SU-DHL-6 (cell line): ENCODE measurements at regions not wholly inside any gene's neighbourhood (a gene's known extent, or its start where the extent isn't known, plus 50 kb on each side); places are given as distances from the start of the nearest gene placed in this dataset.

Experiments used
- H2AFZ ChIP-seq: fragments of 200-600 bp; sonication (generic); 2 replicates; pipeline ENCODE4 v1.6.1; 2014; ENCODE audit warnings: low read depth, mild to moderate bottlenecking, moderate library complexity, mixed read lengths, antibody characterized with exemption, low read length; ENCODE audit not compliant: severe bottlenecking
- H3F3A ChIP-seq: fragments of 200-600 bp; shearing (Covaris generic); 2 replicates; pipeline ENCODE4 v1.6.0; 2016; ENCODE audit warnings: antibody characterized with exemption, mild to moderate bottlenecking; ENCODE audit not compliant: insufficient read depth
- H3K27ac ChIP-seq: fragments of 200-600 bp; sonication (generic); 2 replicates; pipeline ENCODE4 v1.5.1; 2016; ENCODE audit warnings: low read depth, mild to moderate bottlenecking, low read length, moderate library complexity, mixed read lengths
- H3K27me3 ChIP-seq: fragments of 200-600 bp; sonication (generic), shearing (Covaris generic); 2 replicates; pipeline ENCODE4 v1.6.0; 2014; ENCODE audit warnings: mild to moderate bottlenecking, low read length
- H3K36me3 ChIP-seq: fragments of 200-600 bp; sonication (generic); 2 replicates; pipeline ENCODE4 v1.6.1; 2014; ENCODE audit warnings: mild to moderate bottlenecking, low read length, mixed read lengths
- H3K4me2 ChIP-seq: fragments of 300-600, 200-600 bp; shearing (Covaris generic), sonication (generic); 2 replicates; pipeline ENCODE4 v1.6.0; 2014; ENCODE audit warnings: low read length, low read depth, mild to moderate bottlenecking; ENCODE audit not compliant: poor library complexity, severe bottlenecking
- H3K4me3 ChIP-seq: fragments of 200-600 bp; sonication (generic); 2 replicates; pipeline ENCODE4 v1.5.1; 2014; ENCODE audit warnings: antibody characterized with exemption, low read length, mild to moderate bottlenecking, mixed read lengths; ENCODE audit not compliant: insufficient read depth, poor library complexity, severe bottlenecking
- H3K79me2 ChIP-seq: fragments of 200-600 bp; sonication (generic); 2 replicates; pipeline ENCODE4 v1.6.1; 2014; ENCODE audit warnings: mild to moderate bottlenecking, low read length, moderate library complexity; ENCODE audit not compliant: insufficient read depth
- H3K9ac ChIP-seq: fragments of 200-600 bp; sonication (generic); 2 replicates; pipeline ENCODE4 v1.7.0; 2014; ENCODE audit warnings: mild to moderate bottlenecking, low read length
- H3K9me2 ChIP-seq: fragments of 200-600 bp; sonication (generic); replicated peaks from 2 replicates; pipeline ENCODE4 v1.6.1; 2014; ENCODE audit warnings: low read length; ENCODE audit not compliant: insufficient read depth
- H3K9me3 ChIP-seq: fragments of 200-600 bp; sonication (generic); 2 replicates; pipeline ENCODE4 v1.6.1; 2014; ENCODE audit warnings: low read length, mixed read lengths; ENCODE audit not compliant: insufficient read depth
- H4K20me1 ChIP-seq: fragments of 200-600 bp; sonication (generic); 2 replicates; pipeline ENCODE4 v1.6.1; 2014; ENCODE audit warnings: low read depth, mild to moderate bottlenecking, antibody characterized with exemption, low read length, moderate library complexity, mixed read lengths
- EZH2phosphoT487 ChIP-seq: fragments of 200-600 bp; sonication (generic), shearing (Covaris generic); conservative IDR thresholded peaks from 2 replicates; pipeline ENCODE4 v1.6.1; 2018; ENCODE audit warnings: mild to moderate bottlenecking, antibody characterized with exemption, low read length, moderate library complexity, mixed read lengths
- TF ChIP-seq, protein P1 (sequence below): fragments of 200-600 bp; sonication (generic); IDR thresholded peaks from one replicate; pipeline ENCODE4 v1.5.1; 2017; ENCODE audit warnings: antibody characterized with exemption, mild to moderate bottlenecking, low read length, moderate library complexity; ENCODE audit not compliant: insufficient read depth, poor library complexity, severe bottlenecking

DNA sequence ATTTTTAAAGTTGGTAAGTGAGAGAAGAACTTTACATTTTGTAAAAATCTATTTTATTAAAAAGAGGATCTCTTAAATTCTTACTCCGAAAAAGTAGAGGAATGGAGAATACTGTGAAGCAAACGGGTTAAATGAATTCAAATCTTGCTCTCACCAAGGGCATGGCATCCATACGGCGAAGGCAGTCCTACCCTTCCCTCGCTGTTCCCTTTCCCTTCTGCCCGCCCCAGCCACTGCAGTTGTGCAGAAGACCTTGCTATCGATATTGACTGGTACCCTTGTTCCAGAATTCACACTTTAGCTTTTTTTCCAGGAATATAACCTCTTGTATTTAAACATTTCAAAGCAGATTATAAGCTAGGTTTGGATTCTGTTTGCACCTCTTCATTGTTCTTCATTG, 239.5 kb downstream of the ZPLD1 start:
- Histone ChIP-seq H3K9me3 (no peaks in the 10 kb centered on the region), H3K4me2 (no peak overlapping the region), H3K4me3 (no peak overlapping the region), H3K9ac (no peak overlapping the region), H3K36me3 (no peaks in the 10 kb centered on the region), H3K79me2 (no peaks in the 10 kb centered on the region), H3K27ac (no peak overlapping the region), H3K9me2 (no peaks in the 10 kb centered on the region), H2AFZ (no peak overlapping the region), H3F3A (no peaks in the 10 kb centered on the region), H3K27me3 (no peaks in the 10 kb centered on the region), H4K20me1 (no peaks in the 10 kb centered on the region)
- TF ChIP-seq, protein P1, sequence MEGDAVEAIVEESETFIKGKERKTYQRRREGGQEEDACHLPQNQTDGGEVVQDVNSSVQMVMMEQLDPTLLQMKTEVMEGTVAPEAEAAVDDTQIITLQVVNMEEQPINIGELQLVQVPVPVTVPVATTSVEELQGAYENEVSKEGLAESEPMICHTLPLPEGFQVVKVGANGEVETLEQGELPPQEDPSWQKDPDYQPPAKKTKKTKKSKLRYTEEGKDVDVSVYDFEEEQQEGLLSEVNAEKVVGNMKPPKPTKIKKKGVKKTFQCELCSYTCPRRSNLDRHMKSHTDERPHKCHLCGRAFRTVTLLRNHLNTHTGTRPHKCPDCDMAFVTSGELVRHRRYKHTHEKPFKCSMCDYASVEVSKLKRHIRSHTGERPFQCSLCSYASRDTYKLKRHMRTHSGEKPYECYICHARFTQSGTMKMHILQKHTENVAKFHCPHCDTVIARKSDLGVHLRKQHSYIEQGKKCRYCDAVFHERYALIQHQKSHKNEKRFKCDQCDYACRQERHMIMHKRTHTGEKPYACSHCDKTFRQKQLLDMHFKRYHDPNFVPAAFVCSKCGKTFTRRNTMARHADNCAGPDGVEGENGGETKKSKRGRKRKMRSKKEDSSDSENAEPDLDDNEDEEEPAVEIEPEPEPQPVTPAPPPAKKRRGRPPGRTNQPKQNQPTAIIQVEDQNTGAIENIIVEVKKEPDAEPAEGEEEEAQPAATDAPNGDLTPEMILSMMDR: no peak
- no peak for TF ChIP-seq EZH2phosphoT487

GRCh38 chr3:102676424-102676823, 241.6 kb downstream of the ZPLD1 start:
- no peak for TF ChIP-seq EZH2phosphoT487
- TF ChIP-seq, protein P1: no peak
- H3K9me3 ChIP-seq: no peaks in the 10 kb centered on the region
- H3K9me2 ChIP-seq: no peaks in the 10 kb centered on the region
- no peak overlapping the region for H3K9ac ChIP-seq
- H3K79me2 ChIP-seq: no peaks in the 10 kb centered on the region
- H3K4me2 ChIP-seq: no peak overlapping the region
- no peak overlapping the region for H3K4me3 ChIP-seq
- H4K20me1 ChIP-seq: no peaks in the 10 kb centered on the region
- no peaks in the 10 kb centered on the region for H3K27me3 ChIP-seq
- no peaks in the 10 kb centered on the region for H3K36me3 ChIP-seq
- H3F3A ChIP-seq: no peaks in the 10 kb centered on the region
- H3K27ac ChIP-seq: no peak overlapping the region
- no peak overlapping the region for H2AFZ ChIP-seq

DNA sequence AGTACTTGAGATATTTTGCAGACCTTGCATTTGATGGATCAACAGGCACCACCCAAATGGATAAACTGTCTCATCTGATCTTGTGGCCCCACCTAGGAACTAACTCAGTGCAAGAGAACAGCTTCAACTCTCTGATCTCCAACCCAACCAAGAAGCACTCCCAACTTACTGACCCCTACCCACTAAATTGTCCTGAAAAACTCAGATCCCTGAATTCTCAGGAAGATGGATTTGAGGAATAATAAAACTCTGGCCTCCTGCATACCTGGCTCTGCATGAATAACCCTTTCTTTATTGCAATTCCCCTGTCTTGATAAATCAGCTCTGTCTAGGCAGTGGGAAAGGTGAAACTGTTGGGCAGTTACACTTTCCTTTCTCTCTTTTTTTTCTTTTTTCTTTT, 247.9 kb downstream of the ZPLD1 start:
- TF ChIP-seq, protein P1: no peak
- no peak for TF ChIP-seq EZH2phosphoT487
- Histone ChIP-seq H3K79me2 (no peaks in the 10 kb centered on the region), H4K20me1 (no peaks in the 10 kb centered on the region), H3K4me3 (no peak overlapping the region), H3K9ac (no peak overlapping the region), H3K9me2 (no peaks in the 10 kb centered on the region), H2AFZ (no peak overlapping the region), H3K4me2 (no peak overlapping the region), H3F3A (no peaks in the 10 kb centered on the region), H3K9me3 (no peaks in the 10 kb centered on the region), H3K27me3 (no peaks in the 10 kb centered on the region), H3K27ac (no peak overlapping the region), H3K36me3 (no peaks in the 10 kb centered on the region)

DNA sequence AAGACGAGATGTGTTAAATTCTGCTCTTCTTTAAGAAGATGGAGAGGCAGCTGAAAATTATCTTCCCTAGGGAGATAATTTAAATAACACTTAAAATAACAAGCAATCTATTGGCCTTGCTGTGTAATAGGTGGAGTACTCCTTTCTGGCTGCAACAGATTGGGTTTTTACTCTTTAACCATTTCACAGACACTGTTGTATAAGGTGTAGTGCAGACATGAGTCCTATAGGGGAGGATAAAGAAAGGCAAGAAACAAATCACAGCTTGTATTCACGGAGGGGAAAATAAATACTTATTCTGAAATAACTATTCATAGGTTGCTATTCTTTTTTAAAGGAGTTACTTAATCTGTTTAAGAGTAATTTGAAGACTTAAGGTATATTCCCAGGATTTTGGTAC, 252.0 kb downstream of the ZPLD1 start:
- Histone ChIP-seq H3K9ac (no peak overlapping the region), H3K27ac (no peak overlapping the region), H3K4me2 (no peak overlapping the region), H3F3A (no peaks in the 10 kb centered on the region), H3K79me2 (no peaks in the 10 kb centered on the region), H3K9me3 (no peaks in the 10 kb centered on the region), H4K20me1 (no peaks in the 10 kb centered on the region), H3K36me3 (no peaks in the 10 kb centered on the region), H3K9me2 (no peaks in the 10 kb centered on the region), H2AFZ (no peak overlapping the region), H3K27me3 (no peaks in the 10 kb centered on the region), H3K4me3 (no peak overlapping the region)
- TF ChIP-seq, protein P1: no peak
- no peak for TF ChIP-seq EZH2phosphoT487
